Peyer's patch (tissue), 4 donors: ENCODE measurements at regions not wholly inside any gene's neighbourhood (a gene's known extent, or its start where the extent isn't known, plus 50 kb on each side); places are given as distances from the start of the nearest gene placed in this dataset.
"Not testable (repeated sequence)": the region's sequence is repeated elsewhere in the genome, so short reads cannot be mapped to it uniquely, and the experiment has no call there.

Experiments
- DNase-seq, 3 donors: peaks; one replicate each; pipeline ENCODE4 v3.0.0-alpha.2; 2017 to 2019
- H3K27ac ChIP-seq, 4 donors: fragments of 200-600 bp; sonication (generic); one replicate each; pipeline ENCODE4 v1.5.1; 2016 to 2019
- H3K27me3 ChIP-seq, 2 donors: fragments of 200-600 bp; sonication (generic); one replicate each; pipeline ENCODE4 v1.5.1; 2019
- H3K36me3 ChIP-seq, 3 donors: fragments of 200-600 bp; sonication (generic); one replicate each; pipeline ENCODE4 v1.5.1; 2016 to 2019
- H3K4me1 ChIP-seq, 4 donors: fragments of 200-600 bp; sonication (generic); one replicate each; pipeline ENCODE4 v1.5.1; 2016 to 2019
- H3K4me3 ChIP-seq, 4 donors: fragments of 200-600 bp; sonication (generic); 1 replicate in 3 of 4; 2 replicates in 1 of 4; pipeline ENCODE4 v1.5.1; 2016 to 2019; ENCODE audit warnings: mild to moderate bottlenecking in 1 of 4
- H3K9me3 ChIP-seq, 4 donors: fragments of 200-600 bp; sonication (generic); one replicate each; pipeline ENCODE4 v1.5.1; 2016 to 2019; ENCODE audit warnings: mild to moderate bottlenecking in 1 of 4
- POLR2A ChIP-seq, 2 donors: fragments of 450-650 bp; IDR thresholded peaks; one replicate each; pipeline ENCODE4 v1.5.1; 2017; ENCODE audit warnings: antibody characterized with exemption in 2 of 2, mild to moderate bottlenecking in 2 of 2, moderate library complexity in 2 of 2
- TF ChIP-seq, protein P1 (sequence below), 6 experiments: fragments of 450-650 bp in 4 of 6; fragments of 200-600 bp in 2 of 6; sonication (generic) in 1 of 6; IDR thresholded peaks; one replicate each; pipeline ENCODE4 v1.5.1; 2017 to 2019; ENCODE audit warnings: antibody characterized with exemption in 6 of 6, mild to moderate bottlenecking in 3 of 6, moderate library complexity in 1 of 6

GRCh38 chr13:88288326-88288725, 617.2 kb downstream of the SLITRK5 start:
- Histone ChIP-seq H3K9me3 (peaks cover 0 to 5% (median 0%) of the 10 kb centered on the region in 4 donors), H3K27ac (no peak overlapping the region), H3K27me3 (no peaks in the 10 kb centered on the region), H3K36me3 (no peaks in the 10 kb centered on the region), H3K4me3 (no peak overlapping the region), H3K4me1 (no peaks in the 10 kb centered on the region)
- no peak for DNase-seq
- no peak for TF ChIP-seq POLR2A (IDR thresholded peaks at IDR 0.05)
- TF ChIP-seq, protein P1, sequence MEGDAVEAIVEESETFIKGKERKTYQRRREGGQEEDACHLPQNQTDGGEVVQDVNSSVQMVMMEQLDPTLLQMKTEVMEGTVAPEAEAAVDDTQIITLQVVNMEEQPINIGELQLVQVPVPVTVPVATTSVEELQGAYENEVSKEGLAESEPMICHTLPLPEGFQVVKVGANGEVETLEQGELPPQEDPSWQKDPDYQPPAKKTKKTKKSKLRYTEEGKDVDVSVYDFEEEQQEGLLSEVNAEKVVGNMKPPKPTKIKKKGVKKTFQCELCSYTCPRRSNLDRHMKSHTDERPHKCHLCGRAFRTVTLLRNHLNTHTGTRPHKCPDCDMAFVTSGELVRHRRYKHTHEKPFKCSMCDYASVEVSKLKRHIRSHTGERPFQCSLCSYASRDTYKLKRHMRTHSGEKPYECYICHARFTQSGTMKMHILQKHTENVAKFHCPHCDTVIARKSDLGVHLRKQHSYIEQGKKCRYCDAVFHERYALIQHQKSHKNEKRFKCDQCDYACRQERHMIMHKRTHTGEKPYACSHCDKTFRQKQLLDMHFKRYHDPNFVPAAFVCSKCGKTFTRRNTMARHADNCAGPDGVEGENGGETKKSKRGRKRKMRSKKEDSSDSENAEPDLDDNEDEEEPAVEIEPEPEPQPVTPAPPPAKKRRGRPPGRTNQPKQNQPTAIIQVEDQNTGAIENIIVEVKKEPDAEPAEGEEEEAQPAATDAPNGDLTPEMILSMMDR (IDR thresholded peaks at IDR 0.05), result no peak

DNA sequence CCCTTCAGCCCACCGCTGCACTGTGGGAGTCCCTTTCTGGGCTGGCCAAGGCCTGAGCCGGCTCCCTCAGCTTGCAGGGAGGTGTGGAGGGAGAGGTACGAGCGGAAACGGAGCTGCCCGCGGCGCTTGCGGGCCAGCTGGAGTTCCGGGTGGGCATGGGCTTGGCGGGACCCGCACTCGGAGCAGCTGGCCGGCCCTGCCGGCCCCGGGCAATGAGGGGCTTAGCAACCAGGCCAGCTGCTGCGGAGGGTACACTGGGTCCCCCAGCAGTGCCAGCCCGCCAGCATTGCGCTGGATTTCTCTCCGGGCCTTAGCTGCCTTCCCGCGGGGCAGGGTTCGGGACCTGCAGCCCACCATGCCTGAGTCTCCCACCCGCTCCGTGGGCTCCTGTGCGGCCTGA, 620.6 kb downstream of the SLITRK5 start:
- DNase-seq, H3K36me3 ChIP-seq, H3K27ac ChIP-seq, H3K4me1 ChIP-seq, H3K27me3 ChIP-seq, H3K4me3 ChIP-seq, H3K9me3 ChIP-seq: not testable (repeated sequence)

DNA sequence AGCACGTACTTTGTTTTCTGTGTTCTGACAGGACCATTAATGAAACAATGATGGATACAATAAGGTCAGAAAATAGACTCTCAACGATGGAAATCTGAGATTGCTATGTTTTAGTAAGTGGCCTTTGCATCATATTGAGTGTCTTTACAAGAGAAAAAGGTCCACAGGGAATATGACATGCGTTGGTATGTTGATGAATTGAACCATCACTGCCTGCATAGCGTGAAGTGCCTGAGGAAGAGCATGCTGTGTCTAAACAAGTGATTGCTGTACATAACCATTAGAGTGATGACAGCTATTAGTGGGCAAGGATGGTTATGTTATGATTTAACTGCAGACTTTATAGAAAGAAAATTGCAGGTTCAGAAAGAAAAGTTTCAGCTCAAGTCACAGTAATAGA, 623.2 kb downstream of the SLITRK5 start:
- Histone ChIP-seq H3K4me1 (no peaks in the 10 kb centered on the region), H3K4me3 (no peak overlapping the region), H3K27me3 (no peaks in the 10 kb centered on the region), H3K27ac (no peak overlapping the region), H3K9me3 (peaks cover 0 to 5% (median 0%) of the 10 kb centered on the region in 4 donors), H3K36me3 (no peaks in the 10 kb centered on the region)
- TF ChIP-seq POLR2A (IDR thresholded peaks at IDR 0.05), result no peak
- TF ChIP-seq, protein P1 (IDR thresholded peaks at IDR 0.05), result no peak
- no peak for DNase-seq

GRCh38 chr13:88303157-88303556, 632.0 kb downstream of the SLITRK5 start:
- H3K27ac ChIP-seq, result no peak overlapping the region
- H3K4me1 ChIP-seq, result no peaks in the 10 kb centered on the region
- no peaks in the 10 kb centered on the region for H3K9me3 ChIP-seq
- H3K27me3 ChIP-seq, result no peaks in the 10 kb centered on the region
- no peak overlapping the region for H3K4me3 ChIP-seq
- H3K36me3 ChIP-seq, result no peaks in the 10 kb centered on the region
- TF ChIP-seq, protein P1 (IDR thresholded peaks at IDR 0.05), result no peak
- TF ChIP-seq POLR2A (IDR thresholded peaks at IDR 0.05), result no peak
- DNase-seq, result no peak

DNA sequence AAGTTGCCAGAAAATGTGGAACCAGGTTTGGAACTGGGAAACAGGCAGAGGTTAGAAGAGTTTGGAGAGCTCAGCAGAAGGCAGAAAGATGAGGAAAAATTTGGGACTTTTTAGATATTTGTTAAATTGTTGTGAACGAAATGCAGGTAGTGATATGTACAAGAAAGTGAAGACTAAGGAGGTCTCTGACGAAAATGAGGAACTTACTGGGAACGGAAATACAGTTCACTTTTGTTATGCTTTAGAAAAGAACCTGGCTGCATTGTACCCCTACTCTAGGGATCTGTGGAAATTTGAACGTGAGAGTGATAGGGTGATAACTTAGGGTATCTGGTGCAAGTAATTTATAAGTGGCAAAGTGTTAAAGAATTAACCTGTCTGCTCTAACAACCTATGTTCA, 632.4 kb downstream of the SLITRK5 start:
- H3K36me3 ChIP-seq, result no peaks in the 10 kb centered on the region
- H3K27ac ChIP-seq, result no peak overlapping the region
- DNase-seq, result no peak
- TF ChIP-seq, protein P1 (IDR thresholded peaks at IDR 0.05), result no peak
- TF ChIP-seq POLR2A (IDR thresholded peaks at IDR 0.05), result no peak
- no peak overlapping the region for H3K4me3 ChIP-seq
- no peaks in the 10 kb centered on the region for H3K4me1 ChIP-seq
- no peaks in the 10 kb centered on the region for H3K9me3 ChIP-seq
- H3K27me3 ChIP-seq, result no peaks in the 10 kb centered on the region

DNA sequence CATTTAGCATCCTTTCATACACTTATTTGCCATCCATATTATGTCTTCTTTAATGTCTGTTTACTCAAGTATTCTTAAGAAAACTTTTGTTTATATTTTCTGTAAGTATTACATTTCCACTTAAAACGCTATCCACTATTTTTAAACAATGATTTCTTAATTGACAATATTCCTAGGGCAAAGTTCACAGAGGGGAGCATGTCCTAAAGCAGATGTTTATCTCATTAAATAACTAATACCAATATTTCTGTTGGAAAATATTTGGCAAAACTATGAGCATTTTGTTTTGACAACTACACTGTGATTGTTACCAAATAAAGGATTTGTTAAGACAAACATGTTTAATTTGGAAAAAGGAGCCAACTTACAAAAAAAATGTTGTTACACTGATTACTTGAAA, 643.3 kb downstream of the SLITRK5 start:
- no peak overlapping the region for H3K27ac ChIP-seq
- H3K36me3 ChIP-seq, result no peaks in the 10 kb centered on the region
- no peak for TF ChIP-seq POLR2A (IDR thresholded peaks at IDR 0.05)
- TF ChIP-seq, protein P1 (IDR thresholded peaks at IDR 0.05), result no peak
- DNase-seq, result no peak
- H3K9me3 ChIP-seq, result no peaks in the 10 kb centered on the region
- H3K27me3 ChIP-seq, result no peaks in the 10 kb centered on the region
- H3K4me1 ChIP-seq, result no peaks in the 10 kb centered on the region
- no peak overlapping the region for H3K4me3 ChIP-seq
